ENCODE measurements at regions not wholly inside any gene's neighbourhood (a gene's known extent, or its start where the extent isn't known, plus 50 kb on each side); places are given as distances from the start of the nearest gene placed in this dataset.

GRCh38 chr16:6038941-6039645, 941.5 kb upstream of the EEF2KMT start:
- TF ChIP-seq CTCF (IDR thresholded peaks at IDR 0.05) (no peak), POLR2A (IDR thresholded peaks at IDR 0.05) (no peak)

Data from uterus (tissue), 2 donors.